ENCODE measurements at regions not wholly inside any gene's neighbourhood (a gene's known extent, or its start where the extent isn't known, plus 50 kb on each side); places are given as distances from the start of the nearest gene placed in this dataset.

DNA sequence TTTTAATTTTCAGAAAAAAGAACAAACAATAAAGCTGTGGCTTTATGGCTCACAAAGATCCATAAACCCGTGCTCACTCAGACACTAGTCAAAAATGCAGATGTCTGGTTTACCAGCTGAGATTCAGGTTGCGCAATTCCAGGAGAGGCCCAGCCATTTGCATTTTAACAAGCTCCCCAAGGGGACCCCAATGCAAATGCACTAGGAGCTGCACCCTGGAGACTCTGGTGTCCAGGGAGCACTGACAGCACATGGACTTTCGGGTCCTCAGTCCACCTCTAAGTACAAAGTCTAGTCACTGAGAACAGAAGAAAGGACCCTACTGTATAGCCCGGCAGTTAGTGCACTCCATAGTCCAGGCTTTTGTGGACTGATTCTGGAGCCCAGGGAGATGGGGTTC is 326.3 kb downstream of the MAF start:
- Mint-ChIP-seq H3K27me3 (peaks cover 30% of the 10 kb centered on the region), H3K27ac (no peak overlapping the region), H3K9me3 (no peaks in the 10 kb centered on the region), H3K4me1 (peaks cover 19% of the 10 kb centered on the region), H3K4me3 (no peak overlapping the region), H3K36me3 (ENCODE audit: low read depth) (no peaks in the 10 kb centered on the region)
- ChIA-PET POLR2A (interaction anchor here (0.5 to 1.5 kb wide), 2 partner anchors 9 to 174 kb away, joined by 4 to 5 read pairs; no protein-coding TSS in a partner anchor), CTCF (interaction anchor here (1.4 kb wide), 1 partner anchor 10 kb away, joined by 3 read pairs; no protein-coding TSS in a partner anchor)
- ATAC-seq (ENCODE audit: low read depth) (no peak), DNase-seq (no peak)
- TF ChIP-seq, protein P1, sequence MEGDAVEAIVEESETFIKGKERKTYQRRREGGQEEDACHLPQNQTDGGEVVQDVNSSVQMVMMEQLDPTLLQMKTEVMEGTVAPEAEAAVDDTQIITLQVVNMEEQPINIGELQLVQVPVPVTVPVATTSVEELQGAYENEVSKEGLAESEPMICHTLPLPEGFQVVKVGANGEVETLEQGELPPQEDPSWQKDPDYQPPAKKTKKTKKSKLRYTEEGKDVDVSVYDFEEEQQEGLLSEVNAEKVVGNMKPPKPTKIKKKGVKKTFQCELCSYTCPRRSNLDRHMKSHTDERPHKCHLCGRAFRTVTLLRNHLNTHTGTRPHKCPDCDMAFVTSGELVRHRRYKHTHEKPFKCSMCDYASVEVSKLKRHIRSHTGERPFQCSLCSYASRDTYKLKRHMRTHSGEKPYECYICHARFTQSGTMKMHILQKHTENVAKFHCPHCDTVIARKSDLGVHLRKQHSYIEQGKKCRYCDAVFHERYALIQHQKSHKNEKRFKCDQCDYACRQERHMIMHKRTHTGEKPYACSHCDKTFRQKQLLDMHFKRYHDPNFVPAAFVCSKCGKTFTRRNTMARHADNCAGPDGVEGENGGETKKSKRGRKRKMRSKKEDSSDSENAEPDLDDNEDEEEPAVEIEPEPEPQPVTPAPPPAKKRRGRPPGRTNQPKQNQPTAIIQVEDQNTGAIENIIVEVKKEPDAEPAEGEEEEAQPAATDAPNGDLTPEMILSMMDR (IDR thresholded peaks at IDR 0.05), result no peak
- intact Hi-C loops (cut with micrococcal nuclease), result no loop called here

DNA sequence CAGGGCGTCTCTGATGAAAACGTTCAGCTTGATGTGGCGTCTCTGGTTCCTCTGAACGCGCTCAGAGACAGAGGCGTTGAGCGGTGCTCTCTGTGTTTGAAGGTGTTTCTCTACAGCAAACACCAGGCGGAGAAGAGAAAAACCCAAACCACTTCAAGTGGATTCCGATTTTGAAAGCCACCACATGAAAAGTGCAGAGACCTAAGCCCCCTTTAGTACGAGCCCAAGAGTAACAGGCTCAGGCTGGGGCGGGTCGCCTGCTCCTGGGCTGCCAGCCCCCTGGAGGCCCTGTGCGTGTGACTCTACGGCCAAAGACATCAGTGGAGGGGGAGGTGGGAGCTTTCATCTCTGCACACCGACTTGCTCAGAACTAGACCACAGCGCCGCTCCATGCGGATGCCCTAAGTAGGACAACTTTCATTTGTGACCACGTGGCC is 328.4 kb downstream of the MAF start:
- H3K4me1 Mint-ChIP-seq, result peaks cover 33% of the 10 kb centered on the region
- ChIA-PET CTCF (no interaction called here), POLR2A (no interaction called here)
- intact Hi-C loops (cut with micrococcal nuclease), result no loop called here
- H3K27ac Mint-ChIP-seq, result peak overlapping the region; percentile 4
- no peak for ATAC-seq (ENCODE audit: low read depth)
- H3K9me3 Mint-ChIP-seq, result no peaks in the 10 kb centered on the region
- TF ChIP-seq, protein P1 (IDR thresholded peaks at IDR 0.05), result no peak
- H3K4me3 Mint-ChIP-seq, result no peak overlapping the region
- peaks cover 20% of the 10 kb centered on the region for H3K27me3 Mint-ChIP-seq
- no peaks in the 10 kb centered on the region for H3K36me3 Mint-ChIP-seq (ENCODE audit: low read depth)
- DNase-seq, result no peak

DNA sequence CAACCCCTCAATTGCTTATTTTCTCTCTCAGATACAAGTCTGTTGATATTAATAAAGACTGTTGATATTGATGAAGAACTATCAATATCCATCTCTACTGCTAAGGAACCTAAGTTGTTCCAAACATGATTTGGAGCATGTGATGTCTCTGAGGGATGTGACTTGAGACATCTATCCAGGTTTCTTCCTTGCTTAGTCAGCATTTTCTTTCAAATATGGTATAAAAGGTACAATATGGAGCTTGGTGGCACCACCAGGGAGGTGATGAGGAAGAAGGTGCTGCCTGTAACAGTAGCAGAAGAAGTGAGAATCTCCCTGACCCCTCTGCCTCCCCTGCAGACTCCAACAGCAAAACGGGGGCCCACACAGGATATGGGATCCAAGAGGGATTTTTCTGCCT is 329.0 kb downstream of the MAF start:
- Mint-ChIP-seq H3K4me1 (peaks cover 33% of the 10 kb centered on the region), H3K4me3 (no peak overlapping the region), H3K27ac (no peak overlapping the region), H3K9me3 (no peaks in the 10 kb centered on the region), H3K27me3 (peaks cover 15% of the 10 kb centered on the region), H3K36me3 (ENCODE audit: low read depth) (no peaks in the 10 kb centered on the region)
- DNase-seq (no peak), ATAC-seq (ENCODE audit: low read depth) (no peak)
- POLR2A ChIA-PET, result interaction anchor here (0.5 kb wide), 1 partner anchor 306 kb away, joined by 4 read pairs; no protein-coding TSS in a partner anchor
- CTCF ChIA-PET, result no interaction called here
- TF ChIP-seq, protein P1 (IDR thresholded peaks at IDR 0.05), result no peak
- intact Hi-C loops (cut with micrococcal nuclease), result no loop called here

DNA sequence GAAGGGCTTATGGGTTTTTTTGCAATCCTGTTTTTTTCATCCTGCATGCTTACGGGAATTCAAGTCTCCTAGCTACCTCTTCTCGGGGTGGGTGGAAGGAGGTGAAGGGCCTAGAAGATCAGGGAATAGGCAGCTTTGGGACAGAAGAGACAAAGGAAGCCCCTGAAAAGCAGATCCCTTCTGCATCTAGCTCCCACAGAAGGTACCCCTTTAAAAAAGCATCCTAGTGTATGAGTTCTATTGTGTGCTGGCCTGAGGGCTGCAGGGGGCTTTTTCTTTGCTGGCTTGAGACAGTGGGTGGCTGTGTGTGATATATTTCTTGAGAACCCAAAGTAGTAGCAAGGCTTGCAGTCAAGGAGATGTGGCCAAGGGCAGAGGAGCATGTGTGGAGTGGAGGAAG is 330.5 kb downstream of the MAF start:
- H3K9me3 Mint-ChIP-seq, result no peaks in the 10 kb centered on the region
- no peak overlapping the region for H3K4me3 Mint-ChIP-seq
- H3K27me3 Mint-ChIP-seq, result peaks cover 20% of the 10 kb centered on the region
- peaks cover 33% of the 10 kb centered on the region for H3K4me1 Mint-ChIP-seq
- ATAC-seq (ENCODE audit: low read depth), result no peak
- H3K27ac Mint-ChIP-seq, result no peak overlapping the region
- ChIA-PET POLR2A (interaction anchor here (1.7 kb wide), 1 partner anchor 17 kb away, joined by 9 read pairs; no protein-coding TSS in a partner anchor), CTCF (no interaction called here)
- TF ChIP-seq, protein P1 (IDR thresholded peaks at IDR 0.05), result no peak
- intact Hi-C loops (cut with micrococcal nuclease), result no loop called here
- no peaks in the 10 kb centered on the region for H3K36me3 Mint-ChIP-seq (ENCODE audit: low read depth)
- no peak for DNase-seq

DNA sequence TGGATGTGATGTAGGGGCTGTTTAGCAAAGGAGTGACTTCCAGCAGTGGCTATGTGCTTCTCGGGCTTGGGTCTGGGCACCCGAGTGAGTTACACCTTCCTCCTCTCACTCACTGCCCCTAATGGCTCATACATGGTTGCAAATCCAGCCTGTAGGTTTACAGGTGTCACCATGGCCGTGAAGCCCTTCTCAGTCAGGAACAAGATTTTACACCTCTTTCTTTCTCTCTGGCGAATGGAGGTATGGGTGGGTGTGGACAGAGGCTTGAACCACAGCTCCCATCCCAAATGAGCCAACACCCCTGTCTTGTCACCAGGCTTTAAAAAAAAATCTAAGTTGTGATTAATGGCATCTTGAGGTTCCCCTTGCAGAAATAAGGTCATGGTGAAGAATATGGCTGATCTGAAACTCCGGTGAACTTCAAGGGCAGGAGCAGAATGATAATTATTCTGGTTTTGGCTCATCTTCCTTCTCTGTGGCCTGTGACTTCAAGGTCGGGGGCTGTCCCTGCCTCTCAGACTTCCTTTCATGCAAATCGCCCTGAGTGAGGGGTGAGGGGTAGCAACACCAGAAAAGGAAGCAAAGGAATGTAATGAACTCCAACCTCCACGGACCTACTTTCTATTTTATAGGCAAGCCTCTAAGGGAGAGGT is 331.2 kb downstream of the MAF start:
- Mint-ChIP-seq H3K36me3 (ENCODE audit: low read depth) (no peaks in the 10 kb centered on the region), H3K4me1 (peaks cover 33% of the 10 kb centered on the region), H3K9me3 (peaks cover 2% of the 10 kb centered on the region), H3K4me3 (peak overlapping the region; percentile 30), H3K27ac (peak overlapping the region; percentile 51), H3K27me3 (peaks cover 26% of the 10 kb centered on the region)
- intact Hi-C loops (cut with micrococcal nuclease), result loop anchor here (1.0 to 5.0 kb wide), 3 partner anchors 18 to 308 kb away; no protein-coding TSS in a partner anchor
- ChIA-PET CTCF (no interaction called here), POLR2A (interaction anchor here (0.5 to 1.7 kb wide), 2 partner anchors 14 to 17 kb away, joined by 7 to 9 read pairs; no protein-coding TSS in a partner anchor)
- TF ChIP-seq, protein P1 (IDR thresholded peaks at IDR 0.05), result no peak
- ATAC-seq (ENCODE audit: low read depth), result peak; percentile 92
- DNase-seq, result no peak
